WTC11 (cell line): ENCODE measurements at regions not wholly inside any gene's neighbourhood (a gene's known extent, or its start where the extent isn't known, plus 50 kb on each side); places are given as distances from the start of the nearest gene placed in this dataset.

ENCODE experiments used
- ATAC-seq: fragments of 200-7000 bp; cut with Tn5 transposase; 2 replicates; pipeline ENCODE4 v1.10.0; 2021; ENCODE audit warnings: mild to moderate bottlenecking, moderate library complexity
- CTCF ChIA-PET: fragments of 300-600 bp; sonication (Branson Sonifier 250); formaldehyde crosslinking; loops from one replicate; lab custom pipeline; 2021; ENCODE audit warnings: antibody characterized with exemption; lab: Charles Lee
- POLR2A ChIA-PET: fragments of 350-600 bp; sonication (Branson Sonifier 250); formaldehyde crosslinking; loops from one replicate; lab custom pipeline; 2021; ENCODE audit warnings: antibody characterized with exemption; lab: Charles Lee
- DNase-seq: peaks from one replicate; pipeline ENCODE4 v3.0.0; 2021; ENCODE audit warnings: low spot score
- H3K27ac Mint-ChIP-seq: 2 replicates; pipeline ENCODE4 v1.8.0; 2021; ENCODE audit warnings: mixed read lengths
- H3K27me3 Mint-ChIP-seq: 2 replicates; pipeline ENCODE4 v1.8.0; 2021; ENCODE audit warnings: low read depth, mild to moderate bottlenecking, moderate library complexity, mixed read lengths
- H3K36me3 Mint-ChIP-seq: 2 replicates; pipeline ENCODE4 v1.8.0; 2021; ENCODE audit warnings: mixed read lengths
- H3K4me1 Mint-ChIP-seq: 2 replicates; pipeline ENCODE4 v1.8.0; 2022; ENCODE audit warnings: mixed read lengths
- H3K4me3 Mint-ChIP-seq: 2 replicates; pipeline ENCODE4 v1.8.0; 2021; ENCODE audit warnings: mild to moderate bottlenecking, moderate library complexity, mixed read lengths
- H3K9me3 Mint-ChIP-seq: 2 replicates; pipeline ENCODE4 v1.8.0; 2021; ENCODE audit warnings: mixed read lengths
- ATF1 ChIP-seq: sonication (generic); formaldehyde crosslinking; IDR thresholded peaks from 2 replicates; pipeline ENCODE4 v1.8.1; 2023; ENCODE audit warnings: mild to moderate bottlenecking, moderate library complexity, missing genetic modification reagents
- CREB1 ChIP-seq: sonication (generic); formaldehyde crosslinking; IDR thresholded peaks from 2 replicates; pipeline ENCODE4 v1.8.0; 2023; ENCODE audit warnings: mild to moderate bottlenecking, missing genetic modification reagents
- CREM ChIP-seq: sonication (generic); formaldehyde crosslinking; IDR thresholded peaks from 2 replicates; pipeline ENCODE4 v1.8.1; 2022; ENCODE audit warnings: mild to moderate bottlenecking, missing genetic modification reagents, moderate library complexity
- ELF4 ChIP-seq: sonication (generic); formaldehyde crosslinking; IDR thresholded peaks from 2 replicates; pipeline ENCODE4 v1.8.1; 2022; ENCODE audit warnings: low read depth, mild to moderate bottlenecking, moderate library complexity, missing genetic modification reagents
- ETV6 ChIP-seq: sonication (generic); formaldehyde crosslinking; IDR thresholded peaks from 2 replicates; pipeline ENCODE4 v1.8.1; 2022; ENCODE audit warnings: mild to moderate bottlenecking, missing genetic modification reagents
- FOXJ3 ChIP-seq: sonication (generic); formaldehyde crosslinking; IDR thresholded peaks from 2 replicates; pipeline ENCODE4 v1.9.0; 2021; ENCODE audit warnings: missing genetic modification reagents, mild to moderate bottlenecking, borderline replicate concordance
- FOXP1 ChIP-seq: sonication (generic); formaldehyde crosslinking; IDR thresholded peaks from 2 replicates; pipeline ENCODE4 v1.8.0; 2022; ENCODE audit warnings: missing genetic modification reagents, mild to moderate bottlenecking, moderate library complexity, borderline replicate concordance
- JUN ChIP-seq: sonication (generic); formaldehyde crosslinking; IDR thresholded peaks from 2 replicates; pipeline ENCODE4 v1.8.0; 2023; ENCODE audit warnings: mild to moderate bottlenecking, missing genetic modification reagents
- NFE2L1 ChIP-seq: sonication (generic); formaldehyde crosslinking; IDR thresholded peaks from 2 replicates; pipeline ENCODE4 v1.8.1; 2023; ENCODE audit warnings: missing genetic modification reagents
- NR3C1 ChIP-seq: sonication (generic); formaldehyde crosslinking; conservative IDR thresholded peaks from 2 replicates; pipeline ENCODE4 v1.8.1; 2023; ENCODE audit warnings: low read depth, mild to moderate bottlenecking, missing genetic modification reagents
- PRRX2 ChIP-seq: fragments of 250-450 bp; sonication (Bioruptor Pico); IDR thresholded peaks from 2 replicates; pipeline ENCODE4 v1.8.0; 2021; ENCODE audit warnings: mild to moderate bottlenecking
- SP1 ChIP-seq: sonication (generic); formaldehyde crosslinking; conservative IDR thresholded peaks from 2 replicates; pipeline ENCODE4 v1.8.1; 2022; ENCODE audit warnings: missing genetic modification reagents
- TEAD4 ChIP-seq: sonication (generic); formaldehyde crosslinking; IDR thresholded peaks from 2 replicates; pipeline ENCODE4 v1.8.0; 2022; ENCODE audit warnings: mild to moderate bottlenecking, missing genetic modification reagents
- ZNF263 ChIP-seq: sonication (generic); formaldehyde crosslinking; IDR thresholded peaks from 2 replicates; pipeline ENCODE4 v1.8.1; 2022; ENCODE audit warnings: low read depth, mild to moderate bottlenecking, moderate library complexity, missing genetic modification reagents
- ZNF671 ChIP-seq: fragments of 250-450 bp; sonication (Bioruptor Pico); IDR thresholded peaks from 2 replicates; pipeline ENCODE4 v1.8.0; 2021; ENCODE audit warnings: mild to moderate bottlenecking
- TF ChIP-seq, protein P1 (sequence below): sonication (generic); formaldehyde crosslinking; IDR thresholded peaks from 2 replicates; pipeline ENCODE4 v1.8.1; 2022; ENCODE audit warnings: mild to moderate bottlenecking, moderate library complexity, missing genetic modification reagents
- TF ChIP-seq, protein P2 (sequence below): sonication (generic); formaldehyde crosslinking; IDR thresholded peaks from 2 replicates; pipeline ENCODE4 v1.8.1; 2022; ENCODE audit warnings: mild to moderate bottlenecking, missing genetic modification reagents, moderate library complexity, borderline replicate concordance
- TF ChIP-seq, protein P3 (sequence below): sonication (generic); formaldehyde crosslinking; IDR thresholded peaks from 2 replicates; pipeline ENCODE4 v1.8.1; 2023; ENCODE audit warnings: mild to moderate bottlenecking, missing genetic modification reagents
- TF ChIP-seq, protein P4 (sequence below): fragments of 200-600 bp; IDR thresholded peaks from 2 replicates; pipeline ENCODE4 v1.8.0; 2022; ENCODE audit warnings: antibody characterized with exemption
- TF ChIP-seq, protein P5 (sequence below): sonication (generic); formaldehyde crosslinking; IDR thresholded peaks from 2 replicates; pipeline ENCODE4 v1.8.1; 2023; ENCODE audit warnings: mild to moderate bottlenecking, missing genetic modification reagents
- TF ChIP-seq, protein P6 (sequence below): sonication (generic); formaldehyde crosslinking; IDR thresholded peaks from 2 replicates; pipeline ENCODE4 v1.8.0; 2023; ENCODE audit warnings: missing genetic modification reagents, mild to moderate bottlenecking, borderline replicate concordance

DNA sequence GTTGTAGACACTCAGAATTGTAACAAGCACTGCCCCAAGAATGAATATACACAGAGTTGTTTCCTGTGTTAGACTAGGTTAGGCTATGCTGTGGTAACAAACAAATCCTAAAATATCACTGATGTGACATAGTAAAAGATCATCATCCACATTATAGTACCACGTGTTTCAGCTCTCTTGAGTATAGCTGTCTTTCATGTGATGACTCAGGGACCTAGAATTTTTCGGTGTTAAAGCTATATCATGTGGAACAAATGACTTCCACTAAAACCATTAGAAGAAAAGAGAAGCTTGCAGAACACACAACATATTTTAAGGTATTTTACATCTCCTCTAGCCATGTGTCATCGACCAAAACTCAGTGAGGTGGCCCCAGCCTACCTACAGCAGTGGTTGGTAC is 307.9 kb upstream of the RBMS3 start (continued):
- TF ChIP-seq, protein P1, sequence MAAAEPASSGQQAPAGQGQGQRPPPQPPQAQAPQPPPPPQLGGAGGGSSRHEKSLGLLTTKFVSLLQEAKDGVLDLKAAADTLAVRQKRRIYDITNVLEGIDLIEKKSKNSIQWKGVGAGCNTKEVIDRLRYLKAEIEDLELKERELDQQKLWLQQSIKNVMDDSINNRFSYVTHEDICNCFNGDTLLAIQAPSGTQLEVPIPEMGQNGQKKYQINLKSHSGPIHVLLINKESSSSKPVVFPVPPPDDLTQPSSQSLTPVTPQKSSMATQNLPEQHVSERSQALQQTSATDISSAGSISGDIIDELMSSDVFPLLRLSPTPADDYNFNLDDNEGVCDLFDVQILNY (CRISPR knock-in tag) = no peak
- TF ChIP-seq ETV6 (no peak), ZNF671 (CRISPR knock-in tag) (no peak), JUN (no peak), NFE2L1 (CRISPR knock-in tag) (no peak)
- TF ChIP-seq, protein P2, sequence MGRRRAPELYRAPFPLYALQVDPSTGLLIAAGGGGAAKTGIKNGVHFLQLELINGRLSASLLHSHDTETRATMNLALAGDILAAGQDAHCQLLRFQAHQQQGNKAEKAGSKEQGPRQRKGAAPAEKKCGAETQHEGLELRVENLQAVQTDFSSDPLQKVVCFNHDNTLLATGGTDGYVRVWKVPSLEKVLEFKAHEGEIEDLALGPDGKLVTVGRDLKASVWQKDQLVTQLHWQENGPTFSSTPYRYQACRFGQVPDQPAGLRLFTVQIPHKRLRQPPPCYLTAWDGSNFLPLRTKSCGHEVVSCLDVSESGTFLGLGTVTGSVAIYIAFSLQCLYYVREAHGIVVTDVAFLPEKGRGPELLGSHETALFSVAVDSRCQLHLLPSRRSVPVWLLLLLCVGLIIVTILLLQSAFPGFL (CRISPR knock-in tag) = no peak
- TF ChIP-seq, protein P3, sequence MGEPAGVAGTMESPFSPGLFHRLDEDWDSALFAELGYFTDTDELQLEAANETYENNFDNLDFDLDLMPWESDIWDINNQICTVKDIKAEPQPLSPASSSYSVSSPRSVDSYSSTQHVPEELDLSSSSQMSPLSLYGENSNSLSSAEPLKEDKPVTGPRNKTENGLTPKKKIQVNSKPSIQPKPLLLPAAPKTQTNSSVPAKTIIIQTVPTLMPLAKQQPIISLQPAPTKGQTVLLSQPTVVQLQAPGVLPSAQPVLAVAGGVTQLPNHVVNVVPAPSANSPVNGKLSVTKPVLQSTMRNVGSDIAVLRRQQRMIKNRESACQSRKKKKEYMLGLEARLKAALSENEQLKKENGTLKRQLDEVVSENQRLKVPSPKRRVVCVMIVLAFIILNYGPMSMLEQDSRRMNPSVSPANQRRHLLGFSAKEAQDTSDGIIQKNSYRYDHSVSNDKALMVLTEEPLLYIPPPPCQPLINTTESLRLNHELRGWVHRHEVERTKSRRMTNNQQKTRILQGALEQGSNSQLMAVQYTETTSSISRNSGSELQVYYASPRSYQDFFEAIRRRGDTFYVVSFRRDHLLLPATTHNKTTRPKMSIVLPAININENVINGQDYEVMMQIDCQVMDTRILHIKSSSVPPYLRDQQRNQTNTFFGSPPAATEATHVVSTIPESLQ (CRISPR knock-in tag) = no peak
- TF ChIP-seq, all 79 proteins: peak for 0

DNA sequence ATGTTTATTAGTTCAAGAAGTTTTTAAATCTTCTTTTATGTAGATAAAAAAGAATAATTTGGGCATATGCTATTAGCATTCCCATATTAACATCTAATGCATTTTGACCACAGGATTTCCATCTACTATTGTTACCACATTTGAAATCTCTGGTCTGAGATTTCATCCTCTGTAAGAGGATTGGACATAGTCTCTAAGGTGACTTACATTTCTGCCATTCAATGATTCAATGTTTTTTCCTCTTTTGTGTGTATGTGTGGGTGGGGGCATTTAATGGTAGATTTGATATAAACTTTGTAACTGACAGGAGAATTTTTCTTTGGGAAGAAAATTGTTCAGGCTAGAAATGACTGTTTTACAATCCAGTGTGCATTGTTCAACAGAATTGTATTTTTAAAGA is 307.3 kb upstream of the RBMS3 start:
- no peaks in the 10 kb centered on the region for H3K36me3 Mint-ChIP-seq
- no peaks in the 10 kb centered on the region for H3K4me1 Mint-ChIP-seq
- TF ChIP-seq ATF1 (no peak), ZNF263 (no peak), CREM (no peak), FOXP1 (CRISPR knock-in tag) (no peak), ETV6 (no peak), JUN (no peak), NR3C1 (CRISPR knock-in tag) (no peak)
- TF ChIP-seq, protein P4, sequence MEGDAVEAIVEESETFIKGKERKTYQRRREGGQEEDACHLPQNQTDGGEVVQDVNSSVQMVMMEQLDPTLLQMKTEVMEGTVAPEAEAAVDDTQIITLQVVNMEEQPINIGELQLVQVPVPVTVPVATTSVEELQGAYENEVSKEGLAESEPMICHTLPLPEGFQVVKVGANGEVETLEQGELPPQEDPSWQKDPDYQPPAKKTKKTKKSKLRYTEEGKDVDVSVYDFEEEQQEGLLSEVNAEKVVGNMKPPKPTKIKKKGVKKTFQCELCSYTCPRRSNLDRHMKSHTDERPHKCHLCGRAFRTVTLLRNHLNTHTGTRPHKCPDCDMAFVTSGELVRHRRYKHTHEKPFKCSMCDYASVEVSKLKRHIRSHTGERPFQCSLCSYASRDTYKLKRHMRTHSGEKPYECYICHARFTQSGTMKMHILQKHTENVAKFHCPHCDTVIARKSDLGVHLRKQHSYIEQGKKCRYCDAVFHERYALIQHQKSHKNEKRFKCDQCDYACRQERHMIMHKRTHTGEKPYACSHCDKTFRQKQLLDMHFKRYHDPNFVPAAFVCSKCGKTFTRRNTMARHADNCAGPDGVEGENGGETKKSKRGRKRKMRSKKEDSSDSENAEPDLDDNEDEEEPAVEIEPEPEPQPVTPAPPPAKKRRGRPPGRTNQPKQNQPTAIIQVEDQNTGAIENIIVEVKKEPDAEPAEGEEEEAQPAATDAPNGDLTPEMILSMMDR = no peak
- TF ChIP-seq, protein P5, sequence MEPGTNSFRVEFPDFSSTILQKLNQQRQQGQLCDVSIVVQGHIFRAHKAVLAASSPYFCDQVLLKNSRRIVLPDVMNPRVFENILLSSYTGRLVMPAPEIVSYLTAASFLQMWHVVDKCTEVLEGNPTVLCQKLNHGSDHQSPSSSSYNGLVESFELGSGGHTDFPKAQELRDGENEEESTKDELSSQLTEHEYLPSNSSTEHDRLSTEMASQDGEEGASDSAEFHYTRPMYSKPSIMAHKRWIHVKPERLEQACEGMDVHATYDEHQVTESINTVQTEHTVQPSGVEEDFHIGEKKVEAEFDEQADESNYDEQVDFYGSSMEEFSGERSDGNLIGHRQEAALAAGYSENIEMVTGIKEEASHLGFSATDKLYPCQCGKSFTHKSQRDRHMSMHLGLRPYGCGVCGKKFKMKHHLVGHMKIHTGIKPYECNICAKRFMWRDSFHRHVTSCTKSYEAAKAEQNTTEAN (CRISPR knock-in tag) = no peak
- DNase-seq (no peak), ATAC-seq (no peak)
- POLR2A ChIA-PET = no interaction called here
- H3K27ac Mint-ChIP-seq = no peak overlapping the region
- no peaks in the 10 kb centered on the region for H3K27me3 Mint-ChIP-seq
- no peak overlapping the region for H3K4me3 Mint-ChIP-seq
- CTCF ChIA-PET = no interaction called here
- peaks cover 18% of the 10 kb centered on the region for H3K9me3 Mint-ChIP-seq

DNA sequence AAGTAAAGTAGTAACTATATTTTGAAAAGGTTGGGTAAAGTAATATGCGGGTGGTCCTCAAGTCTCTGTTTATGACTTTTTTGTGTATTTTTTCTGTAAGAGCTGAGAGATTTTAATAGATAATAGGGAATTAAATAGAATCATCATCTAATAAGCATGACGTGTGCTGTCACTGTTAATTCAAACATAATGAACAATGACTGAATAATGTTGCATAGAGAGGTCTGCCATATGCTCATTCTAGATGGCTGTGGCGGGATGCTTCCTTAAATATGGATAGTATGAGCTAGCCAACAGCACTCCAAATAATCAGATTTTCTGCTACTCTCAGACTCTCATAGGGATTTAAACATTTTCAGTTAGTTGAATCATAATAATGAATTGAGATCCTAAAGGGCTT is 302.8 kb upstream of the RBMS3 start:
- POLR2A ChIA-PET = no interaction called here
- H3K27me3 Mint-ChIP-seq = no peaks in the 10 kb centered on the region
- no peaks in the 10 kb centered on the region for H3K9me3 Mint-ChIP-seq
- CTCF ChIA-PET = no interaction called here
- no peak overlapping the region for H3K27ac Mint-ChIP-seq
- H3K4me3 Mint-ChIP-seq = no peak overlapping the region
- no peaks in the 10 kb centered on the region for H3K4me1 Mint-ChIP-seq
- no peak for ATAC-seq
- no peaks in the 10 kb centered on the region for H3K36me3 Mint-ChIP-seq
- DNase-seq = no peak
- no peak for TF ChIP-seq ETV6
- TF ChIP-seq, protein P3 (CRISPR knock-in tag) = no peak
- TF ChIP-seq PRRX2 (CRISPR knock-in tag) = no peak
- TF ChIP-seq, protein P6, sequence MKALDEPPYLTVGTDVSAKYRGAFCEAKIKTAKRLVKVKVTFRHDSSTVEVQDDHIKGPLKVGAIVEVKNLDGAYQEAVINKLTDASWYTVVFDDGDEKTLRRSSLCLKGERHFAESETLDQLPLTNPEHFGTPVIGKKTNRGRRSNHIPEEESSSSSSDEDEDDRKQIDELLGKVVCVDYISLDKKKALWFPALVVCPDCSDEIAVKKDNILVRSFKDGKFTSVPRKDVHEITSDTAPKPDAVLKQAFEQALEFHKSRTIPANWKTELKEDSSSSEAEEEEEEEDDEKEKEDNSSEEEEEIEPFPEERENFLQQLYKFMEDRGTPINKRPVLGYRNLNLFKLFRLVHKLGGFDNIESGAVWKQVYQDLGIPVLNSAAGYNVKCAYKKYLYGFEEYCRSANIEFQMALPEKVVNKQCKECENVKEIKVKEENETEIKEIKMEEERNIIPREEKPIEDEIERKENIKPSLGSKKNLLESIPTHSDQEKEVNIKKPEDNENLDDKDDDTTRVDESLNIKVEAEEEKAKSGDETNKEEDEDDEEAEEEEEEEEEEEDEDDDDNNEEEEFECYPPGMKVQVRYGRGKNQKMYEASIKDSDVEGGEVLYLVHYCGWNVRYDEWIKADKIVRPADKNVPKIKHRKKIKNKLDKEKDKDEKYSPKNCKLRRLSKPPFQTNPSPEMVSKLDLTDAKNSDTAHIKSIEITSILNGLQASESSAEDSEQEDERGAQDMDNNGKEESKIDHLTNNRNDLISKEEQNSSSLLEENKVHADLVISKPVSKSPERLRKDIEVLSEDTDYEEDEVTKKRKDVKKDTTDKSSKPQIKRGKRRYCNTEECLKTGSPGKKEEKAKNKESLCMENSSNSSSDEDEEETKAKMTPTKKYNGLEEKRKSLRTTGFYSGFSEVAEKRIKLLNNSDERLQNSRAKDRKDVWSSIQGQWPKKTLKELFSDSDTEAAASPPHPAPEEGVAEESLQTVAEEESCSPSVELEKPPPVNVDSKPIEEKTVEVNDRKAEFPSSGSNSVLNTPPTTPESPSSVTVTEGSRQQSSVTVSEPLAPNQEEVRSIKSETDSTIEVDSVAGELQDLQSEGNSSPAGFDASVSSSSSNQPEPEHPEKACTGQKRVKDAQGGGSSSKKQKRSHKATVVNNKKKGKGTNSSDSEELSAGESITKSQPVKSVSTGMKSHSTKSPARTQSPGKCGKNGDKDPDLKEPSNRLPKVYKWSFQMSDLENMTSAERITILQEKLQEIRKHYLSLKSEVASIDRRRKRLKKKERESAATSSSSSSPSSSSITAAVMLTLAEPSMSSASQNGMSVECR = no peak
- no peak for TF ChIP-seq FOXJ3 (CRISPR knock-in tag)
- no peak for TF ChIP-seq ELF4 (CRISPR knock-in tag)
- TF ChIP-seq CREB1 (CRISPR knock-in tag) = no peak
- TF ChIP-seq SP1 = no peak
- no peak for TF ChIP-seq TEAD4 (CRISPR knock-in tag)
